Esophagus muscularis mucosa (tissue), 4 donors: ENCODE measurements at regions not wholly inside any gene's neighbourhood (a gene's known extent, or its start where the extent isn't known, plus 50 kb on each side); places are given as distances from the start of the nearest gene placed in this dataset.

Experiments
- CTCF ChIP-seq, 3 experiments: fragments of 200-600 bp in 2 of 3; fragments of 450-650 bp in 1 of 3; sonication (generic) in 2 of 3; IDR thresholded peaks; one replicate each; pipeline ENCODE4 v1.5.1; 2017 to 2019; ENCODE audit warnings: antibody characterized with exemption in 3 of 3, mild to moderate bottlenecking in 2 of 3, moderate library complexity in 1 of 3
- EP300 ChIP-seq: sonication (generic); formaldehyde crosslinking; IDR thresholded peaks from one replicate; pipeline ENCODE4 v1.6.1; 2017; ENCODE audit warnings: antibody characterized with exemption
- POLR2AphosphoS5 ChIP-seq, 2 donors: sonication (generic); formaldehyde crosslinking; IDR thresholded peaks; one replicate each; pipeline ENCODE4 v1.6.1; 2017; ENCODE audit warnings: antibody characterized with exemption in 2 of 2

GRCh38 chr16:85532147-85532546, 81.0 kb upstream of the GSE1 start:
- TF ChIP-seq EP300 = no peak
- no peak for TF ChIP-seq CTCF (IDR thresholded peaks at IDR 0.05)
- no peak for TF ChIP-seq POLR2AphosphoS5 (IDR thresholded peaks at IDR 0.05)
